Uterus (tissue), 3 donors: ENCODE measurements at regions not wholly inside any gene's neighbourhood (a gene's known extent, or its start where the extent isn't known, plus 50 kb on each side); places are given as distances from the start of the nearest gene placed in this dataset.

Experiments
- DNase-seq, 2 donors: peaks; one replicate each; pipeline ENCODE4 v3.0.0-alpha.2; 2019 to 2020
- H3K27ac ChIP-seq, 2 donors: fragments of 200-600 bp; sonication (generic); 1 replicate in 1 of 2; 2 replicates in 1 of 2; pipeline ENCODE4 v1.5.1; 2016 to 2018
- H3K27me3 ChIP-seq, 2 donors: fragments of 200-600 bp; sonication (generic); one replicate each; pipeline ENCODE4 v1.5.1; 2018 to 2019; ENCODE audit warnings: control low read depth in 1 of 2
- H3K36me3 ChIP-seq, 2 donors: fragments of 200-600 bp; sonication (generic); one replicate each; pipeline ENCODE4 v1.5.1; 2019; ENCODE audit warnings: control low read depth in 1 of 2
- H3K4me1 ChIP-seq, 2 donors: fragments of 200-600 bp; sonication (generic); one replicate each; pipeline ENCODE4 v1.5.1; 2018 to 2019; ENCODE audit warnings: control low read depth in 1 of 2
- H3K4me3 ChIP-seq, 2 donors: fragments of 200-600 bp; sonication (generic); 1 replicate in 1 of 2; 2 replicates in 1 of 2; pipeline ENCODE4 v1.5.1; 2018 to 2019; ENCODE audit warnings: mild to moderate bottlenecking in 1 of 2
- H3K9me3 ChIP-seq, 2 donors: fragments of 200-600 bp; sonication (generic); one replicate each; pipeline ENCODE4 v1.5.1; 2019; ENCODE audit warnings: control low read depth in 1 of 2
- CTCF ChIP-seq, 4 experiments: fragments of 200-600 bp in 2 of 4; fragments of 450-650 bp in 2 of 4; sonication (generic) in 2 of 4; IDR thresholded peaks; one replicate each; pipeline ENCODE4 v1.5.1; 2016 to 2019; ENCODE audit warnings: antibody characterized with exemption in 4 of 4, mild to moderate bottlenecking in 2 of 4, moderate library complexity in 1 of 4
- POLR2A ChIP-seq, 2 donors: fragments of 450-650 bp; IDR thresholded peaks; one replicate each; pipeline ENCODE4 v1.6.1; 2016; ENCODE audit warnings: antibody characterized with exemption in 2 of 2, mild to moderate bottlenecking in 1 of 2, moderate library complexity in 1 of 2
- intact Hi-C: fragments of 100-400 bp; cut with DNase I; formaldehyde crosslinking; loops from one replicate; pipeline ENCODE4 v1.15.1; 2023; ENCODE audit warnings: low total_unique reads
- donor health status: DM: yes; HTN: yes; CAD: no.

GRCh38 chr4:19508442-19508841 is 743.3 kb upstream of the SLIT2 start:
- TF ChIP-seq POLR2A (IDR thresholded peaks at IDR 0.05): no peak
- no peak for TF ChIP-seq CTCF (IDR thresholded peaks at IDR 0.05)
- no peaks in the 10 kb centered on the region for H3K27me3 ChIP-seq
- H3K27ac ChIP-seq: no peak overlapping the region
- no peaks in the 10 kb centered on the region for H3K9me3 ChIP-seq
- H3K4me3 ChIP-seq: no peak overlapping the region
- DNase-seq: no peak
- H3K36me3 ChIP-seq: no peaks in the 10 kb centered on the region
- H3K4me1 ChIP-seq: no peaks in the 10 kb centered on the region
- intact Hi-C loops: no loop called here

DNA sequence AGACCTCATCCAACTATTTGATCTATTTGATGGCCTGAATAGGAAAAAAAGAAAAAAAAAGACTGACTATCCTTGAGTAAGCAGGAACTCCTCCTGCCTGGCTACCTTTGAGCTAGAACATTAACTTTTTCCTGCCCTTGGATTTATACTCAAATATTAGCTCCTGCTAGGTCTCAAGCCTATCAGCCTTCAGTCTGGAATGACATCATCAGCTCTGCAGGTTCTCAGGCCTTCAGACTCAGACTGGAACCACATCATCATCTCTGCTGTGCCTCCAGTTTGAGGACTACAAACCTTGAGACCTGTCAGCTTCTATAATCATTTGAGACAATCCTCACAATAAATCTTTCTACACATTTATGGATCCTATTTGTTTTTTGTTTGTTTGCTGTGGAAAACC is 754.0 kb upstream of the SLIT2 start:
- no peaks in the 10 kb centered on the region for H3K27me3 ChIP-seq
- no peak for TF ChIP-seq POLR2A (IDR thresholded peaks at IDR 0.05)
- no peak for TF ChIP-seq CTCF (IDR thresholded peaks at IDR 0.05)

DNA sequence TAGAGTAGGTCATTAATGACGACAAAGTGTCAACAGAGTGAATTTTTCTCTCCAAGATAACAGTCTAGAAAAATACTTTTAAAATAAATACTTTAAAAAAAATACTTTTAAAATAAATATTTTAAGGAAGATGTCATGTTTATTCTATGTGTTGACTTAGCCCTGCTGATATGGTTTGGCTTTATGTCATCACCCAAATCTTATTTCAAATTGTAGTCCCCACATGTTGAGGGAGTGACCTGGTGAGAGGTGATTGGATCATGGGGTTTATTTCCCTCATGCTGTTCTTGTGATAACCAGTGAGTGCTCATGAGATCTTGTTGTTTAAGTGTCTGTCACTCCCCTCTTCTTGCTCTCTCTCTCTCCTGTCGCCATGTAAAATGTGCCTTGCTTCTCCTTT is 754.9 kb upstream of the SLIT2 start:
- Histone ChIP-seq H3K27ac (no peak overlapping the region), H3K36me3 (no peaks in the 10 kb centered on the region), H3K9me3 (no peaks in the 10 kb centered on the region), H3K4me3 (no peak overlapping the region), H3K27me3 (no peaks in the 10 kb centered on the region), H3K4me1 (no peaks in the 10 kb centered on the region)
- DNase-seq: no peak
- intact Hi-C loops: no loop called here
- no peak for TF ChIP-seq POLR2A (IDR thresholded peaks at IDR 0.05)
- no peak for TF ChIP-seq CTCF (IDR thresholded peaks at IDR 0.05)

More for the DNA sequence above, 754.0 kb upstream of the SLIT2 start:
- Histone ChIP-seq H3K36me3 (no peaks in the 10 kb centered on the region), H3K4me3 (no peak overlapping the region), H3K9me3 (no peaks in the 10 kb centered on the region), H3K4me1 (no peaks in the 10 kb centered on the region), H3K27ac (no peak overlapping the region)
- intact Hi-C loops: no loop called here
- DNase-seq: no peak

- Histone ChIP-seq H3K27me3 (no peaks in the 10 kb centered on the region), H3K9me3 (no peaks in the 10 kb centered on the region), H3K4me1 (no peaks in the 10 kb centered on the region), H3K4me3 (no peak overlapping the region), H3K36me3 (no peaks in the 10 kb centered on the region), H3K27ac (no peak overlapping the region)
- TF ChIP-seq POLR2A (IDR thresholded peaks at IDR 0.05): no peak
- no peak for TF ChIP-seq CTCF (IDR thresholded peaks at IDR 0.05)
- intact Hi-C loops: no loop called here
- no peak for DNase-seq
These were observed 756.7 kb upstream of the SLIT2 start for GRCh38 chr4:19494961-19495360.

DNA sequence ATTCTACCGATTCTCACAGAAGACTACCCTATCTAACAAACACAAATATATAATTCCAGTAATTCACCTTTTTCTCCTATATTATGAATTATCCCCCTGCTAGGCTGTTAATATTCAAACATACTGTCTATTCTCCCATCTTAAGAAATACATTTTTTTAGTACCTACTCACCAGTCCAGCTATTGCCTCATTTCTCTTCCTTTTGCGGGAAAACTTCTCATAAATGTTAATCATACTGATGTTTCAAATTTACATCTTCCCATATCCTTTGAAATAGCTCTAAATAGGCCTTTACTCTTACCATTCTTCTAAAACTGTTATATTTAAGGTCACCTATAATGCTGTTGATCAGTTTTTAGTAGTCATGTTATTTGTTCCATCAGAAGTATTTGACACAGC is 759.1 kb upstream of the SLIT2 start:
- TF ChIP-seq POLR2A (IDR thresholded peaks at IDR 0.05) (no peak), CTCF (IDR thresholded peaks at IDR 0.05) (no peak)
- intact Hi-C loops: no loop called here
- Histone ChIP-seq H3K9me3 (no peaks in the 10 kb centered on the region), H3K27me3 (no peaks in the 10 kb centered on the region), H3K36me3 (no peaks in the 10 kb centered on the region), H3K4me1 (no peaks in the 10 kb centered on the region), H3K4me3 (no peak overlapping the region), H3K27ac (no peak overlapping the region)
- DNase-seq: no peak
